HG03575 (cell line): ENCODE measurements at regions not wholly inside any gene's neighbourhood (a gene's known extent, or its start where the extent isn't known, plus 50 kb on each side); places are given as distances from the start of the nearest gene placed in this dataset.
"Not testable (repeated sequence)": the region's sequence is repeated elsewhere in the genome, so short reads cannot be mapped to it uniquely, and the experiment has no call there.

Experiments
- ATAC-seq: cut with Tn5 transposase; IDR thresholded peaks from one replicate; pipeline ENCODE4 v1.9.1; 2021; ENCODE audit not compliant: unreplicated experiment, insufficient number of reproducible peaks, low FRiP score; ENCODE audit errors: extremely low read depth

- no peak for ATAC-seq
These were observed 400.1 kb upstream of the PCSK5 start for GRCh38 chr9:75490326-75490725.

GRCh38 chr9:75491533-75491932, 398.9 kb upstream of the PCSK5 start:
- no peak for ATAC-seq

- no peak for ATAC-seq
These were observed 390.7 kb upstream of the PCSK5 start for GRCh38 chr9:75499812-75500211.

DNA sequence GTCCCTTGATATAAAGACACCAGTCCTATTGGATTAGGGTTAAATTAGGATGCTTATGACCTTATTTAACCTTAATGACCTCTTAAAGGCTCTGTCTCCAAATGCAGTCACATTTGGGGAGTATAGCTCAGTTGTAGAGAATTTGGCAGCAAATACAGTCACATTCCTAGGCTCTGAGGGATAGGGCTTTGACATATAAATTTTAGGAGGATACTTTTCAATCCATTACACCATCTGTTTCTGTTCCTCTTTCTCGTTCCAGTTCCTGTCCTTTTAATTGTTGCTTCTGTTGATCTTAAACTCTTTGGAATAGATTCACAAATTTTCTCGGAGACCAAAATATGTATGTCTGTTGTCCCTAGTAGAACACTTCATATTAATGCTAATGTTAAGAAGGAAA, 390.0 kb upstream of the PCSK5 start:
- ATAC-seq = no peak

DNA sequence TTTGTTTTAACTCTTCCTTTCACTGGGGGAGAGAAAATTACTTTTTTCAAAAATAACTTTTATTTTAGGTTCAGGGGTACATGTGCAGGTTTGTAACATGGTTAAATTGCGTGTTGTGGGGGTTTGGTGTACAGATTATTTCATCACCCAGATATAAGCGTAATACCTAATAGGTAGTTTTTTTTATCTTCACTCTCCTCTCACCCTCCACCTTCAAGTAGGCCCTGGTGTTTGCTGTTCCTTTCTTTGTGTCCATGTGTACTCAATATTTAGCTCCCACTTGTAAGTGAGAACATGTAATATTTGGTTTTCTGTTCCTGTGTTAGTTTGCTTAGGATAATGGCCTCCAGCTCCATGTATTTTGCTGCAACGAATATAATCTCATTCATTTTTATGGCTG, 389.5 kb upstream of the PCSK5 start:
- not testable (repeated sequence) for ATAC-seq

GRCh38 chr9:75504721-75505120, 385.8 kb upstream of the PCSK5 start:
- no peak for ATAC-seq

- ATAC-seq = no peak
These were observed 384.8 kb upstream of the PCSK5 start for GRCh38 chr9:75505654-75506053.

DNA sequence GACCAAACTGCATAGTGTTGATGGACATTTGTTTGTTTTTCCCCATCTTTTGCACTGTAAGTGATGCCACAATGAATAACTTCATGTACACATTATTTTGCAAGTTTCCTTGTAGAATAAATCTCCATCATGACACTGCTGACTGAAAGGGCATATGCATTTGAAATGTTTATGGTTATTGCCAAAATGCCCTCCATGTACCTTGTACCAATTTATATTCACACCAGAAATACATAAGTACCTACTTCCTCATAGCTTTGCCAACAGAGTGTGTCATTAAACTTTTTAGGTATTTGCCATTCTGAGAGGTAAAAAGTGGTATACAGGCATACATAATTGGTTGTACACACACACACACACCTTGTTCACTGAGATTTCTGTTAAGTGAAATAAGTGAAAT, 361.0 kb upstream of the PCSK5 start:
- no peak for ATAC-seq

- ATAC-seq = no peak
These were observed 358.9 kb upstream of the PCSK5 start for GRCh38 chr9:75531588-75531987.

DNA sequence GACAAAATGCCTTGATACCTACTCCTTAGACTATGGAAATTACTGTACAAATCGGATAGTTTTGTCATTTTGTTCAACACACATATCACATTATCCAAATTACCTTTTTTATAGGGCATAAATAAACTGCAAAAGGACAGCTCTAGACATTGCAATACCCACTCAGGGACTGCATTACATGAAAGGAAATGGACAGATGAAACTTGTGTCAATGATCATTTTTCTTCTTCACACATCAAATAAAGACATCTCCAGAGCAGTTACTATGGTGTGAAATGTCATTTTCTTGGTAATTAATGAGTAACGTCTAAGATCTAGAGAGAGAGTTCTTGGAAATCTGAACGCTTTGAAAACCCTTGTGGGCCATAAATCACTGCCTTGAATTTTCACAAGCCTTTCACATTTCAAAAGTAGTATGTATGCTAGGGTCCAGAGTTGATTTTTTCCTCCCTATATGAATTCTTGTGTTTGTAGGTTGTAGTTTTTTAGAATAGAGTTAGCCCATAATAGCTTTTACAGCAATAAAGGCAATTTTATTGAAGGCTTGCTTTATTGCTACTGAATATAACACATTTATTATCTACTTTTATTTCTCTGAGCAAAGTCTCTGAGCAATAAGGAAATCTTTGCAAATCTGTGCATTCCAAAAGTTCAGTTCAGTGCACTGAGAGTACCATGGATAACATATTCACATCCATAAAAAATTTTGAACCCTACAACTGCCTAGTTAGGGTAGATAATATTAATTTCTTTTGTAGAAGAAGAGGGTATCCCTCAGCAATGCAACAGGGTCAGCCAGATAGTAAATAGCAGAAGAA, 358.0 kb upstream of the PCSK5 start:
- no peak for ATAC-seq

DNA sequence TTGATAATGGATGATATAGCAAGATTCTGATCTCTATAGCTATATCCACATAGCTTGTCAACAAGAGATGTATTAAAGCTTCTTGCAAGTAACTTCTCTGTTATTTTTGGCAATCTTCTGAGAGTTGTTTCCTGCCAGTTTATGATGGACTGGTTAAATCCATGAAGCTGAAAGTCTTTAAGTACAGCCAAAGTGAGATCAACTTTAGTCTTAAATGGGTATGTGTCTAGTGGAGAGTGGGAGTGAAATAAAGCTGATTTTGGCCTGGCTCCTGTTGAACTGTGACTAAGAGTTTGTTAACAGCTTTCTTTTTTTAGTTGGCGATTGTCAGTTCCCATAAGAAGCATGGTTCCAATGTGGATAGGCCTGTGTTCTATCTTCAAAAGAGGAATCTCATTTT, 350.9 kb upstream of the PCSK5 start:
- ATAC-seq = no peak

- no peak for ATAC-seq
These were observed 350.3 kb upstream of the PCSK5 start for GRCh38 chr9:75540185-75540584.

GRCh38 chr9:75541734-75542133, 348.7 kb upstream of the PCSK5 start:
- ATAC-seq = no peak

DNA sequence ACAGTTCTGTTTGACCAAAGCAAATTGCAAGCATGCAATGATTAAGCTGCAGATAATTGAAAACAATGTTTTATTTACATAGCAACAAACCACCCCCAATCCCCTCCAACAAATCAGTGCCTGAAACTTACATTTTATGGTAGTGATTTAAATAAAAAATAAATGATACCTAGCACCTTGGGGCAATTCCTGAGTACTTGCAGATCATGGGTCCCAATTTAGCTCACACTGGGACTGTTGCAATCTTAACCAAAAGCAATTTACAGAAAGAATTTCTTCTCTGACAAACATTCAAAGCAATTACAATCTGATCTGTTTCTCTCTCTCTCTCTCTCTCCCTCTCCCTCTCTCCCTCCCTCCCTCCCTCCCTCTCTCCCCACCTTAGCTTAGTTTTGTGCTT, 345.7 kb upstream of the PCSK5 start:
- ATAC-seq = no peak

DNA sequence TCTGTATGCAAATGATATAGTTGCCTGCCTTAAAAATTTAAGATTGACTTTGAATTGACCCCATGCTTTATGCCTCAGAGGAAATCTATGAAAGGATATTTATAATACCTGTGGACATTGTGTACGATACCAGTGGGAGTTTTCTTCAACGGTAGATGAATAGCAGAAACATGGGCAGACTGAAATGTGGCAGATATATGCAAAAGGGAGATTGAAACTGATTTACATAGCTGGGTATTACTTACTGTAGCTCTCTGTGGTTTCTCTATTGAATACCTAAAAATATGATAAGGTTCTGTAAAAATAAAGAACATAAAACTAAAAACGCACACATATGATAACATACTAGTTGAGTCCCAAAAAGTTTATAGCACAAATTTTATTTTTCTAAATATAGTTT, 345.2 kb upstream of the PCSK5 start:
- no peak for ATAC-seq

DNA sequence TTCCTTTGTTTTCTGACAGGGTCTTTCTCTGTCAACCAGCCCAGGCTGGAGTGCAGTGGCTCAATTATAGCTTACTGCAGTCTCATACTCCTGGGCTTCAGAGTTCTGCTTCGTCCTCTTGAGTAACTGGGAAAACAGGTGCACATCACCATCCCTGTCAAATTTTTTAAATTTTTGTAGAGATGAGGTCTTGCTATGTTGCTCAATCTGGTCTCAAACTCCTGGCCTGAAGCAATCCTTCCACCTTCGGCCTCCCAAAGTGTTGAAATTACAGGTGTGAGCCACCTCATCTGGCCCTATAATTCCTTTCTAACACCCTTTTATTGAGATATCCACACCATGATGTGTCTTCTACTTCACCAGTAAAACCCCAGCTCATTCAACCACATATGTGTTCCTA, 341.6 kb upstream of the PCSK5 start:
- ATAC-seq = no peak

GRCh38 chr9:75551861-75552260, 338.6 kb upstream of the PCSK5 start:
- ATAC-seq = no peak

DNA sequence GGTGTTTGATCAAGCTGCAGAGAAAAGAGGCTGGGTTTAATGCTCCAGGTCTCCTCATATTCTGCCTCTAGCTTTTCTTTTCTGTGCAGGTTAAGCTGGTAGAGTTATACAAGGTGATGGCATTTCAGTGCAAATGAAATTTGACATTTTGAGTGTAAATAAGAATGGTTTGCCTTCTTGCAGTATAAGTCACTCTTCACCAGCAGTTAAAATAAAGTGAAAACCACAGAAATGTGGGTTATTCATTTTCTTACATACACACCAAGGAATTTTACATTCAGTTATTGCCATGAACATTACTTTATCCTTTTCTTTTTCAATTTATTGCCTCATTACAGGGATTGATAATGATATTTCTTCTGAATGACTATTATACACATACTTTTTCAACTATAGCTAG, 337.5 kb upstream of the PCSK5 start:
- ATAC-seq = no peak

- ATAC-seq = not testable (repeated sequence)
These were observed 323.7 kb upstream of the PCSK5 start for GRCh38 chr9:75566813-75567212.

GRCh38 chr9:75570538-75570937, 319.9 kb upstream of the PCSK5 start:
- no peak for ATAC-seq

- ATAC-seq = no peak
These were observed 315.9 kb upstream of the PCSK5 start for GRCh38 chr9:75574569-75574968.
